DOHH2 (cell line): ENCODE measurements at regions not wholly inside any gene's neighbourhood (a gene's known extent, or its start where the extent isn't known, plus 50 kb on each side); places are given as distances from the start of the nearest gene placed in this dataset.

Experiments
- H3F3A ChIP-seq: fragments of 200-600 bp; sonication (generic), shearing (Covaris generic); 2 replicates; pipeline ENCODE4 v1.6.0; 2016; ENCODE audit warnings: antibody characterized with exemption, mild to moderate bottlenecking; ENCODE audit not compliant: control insufficient read depth, insufficient read depth
- H3K27ac ChIP-seq: fragments of 200-600 bp; sonication (generic); 2 replicates; pipeline ENCODE4 v1.5.1; 2014; ENCODE audit warnings: low read depth, mild to moderate bottlenecking, low read length, moderate library complexity
- H3K27me3 ChIP-seq: fragments of 200-600 bp; sonication (generic); 2 replicates; pipeline ENCODE4 v1.6.1; 2014; ENCODE audit warnings: mild to moderate bottlenecking, low read length, mixed read lengths; ENCODE audit not compliant: control insufficient read depth
- H3K36me3 ChIP-seq: fragments of 200-600 bp; sonication (generic); 2 replicates; pipeline ENCODE4 v1.6.1; 2014; ENCODE audit warnings: mild to moderate bottlenecking, low read length, moderate library complexity, mixed read lengths; ENCODE audit not compliant: control insufficient read depth
- H3K4me1 ChIP-seq: fragments of 200-600 bp; sonication (generic); 2 replicates; pipeline ENCODE4 v1.6.1; 2014; ENCODE audit warnings: mild to moderate bottlenecking, low read length, mixed read lengths; ENCODE audit not compliant: control insufficient read depth
- H3K4me2 ChIP-seq: fragments of 200-600 bp; sonication (generic); 2 replicates; pipeline ENCODE4 v1.6.0; 2014; ENCODE audit warnings: mild to moderate bottlenecking, low read length, moderate library complexity
- H3K4me3 ChIP-seq: fragments of 200-600 bp; sonication (generic); 2 replicates; pipeline ENCODE4 v1.5.1; 2014; ENCODE audit warnings: mild to moderate bottlenecking, low read length, mixed read lengths
- H3K79me2 ChIP-seq: fragments of 200-600 bp; sonication (generic); 2 replicates; pipeline ENCODE4 v1.6.1; 2014; ENCODE audit warnings: mild to moderate bottlenecking, low read length, mixed read lengths; ENCODE audit not compliant: control insufficient read depth
- H3K9me2 ChIP-seq: fragments of 200-600 bp; sonication (generic); replicated peaks from 2 replicates; pipeline ENCODE4 v1.6.1; 2014; ENCODE audit warnings: mild to moderate bottlenecking, low read length, mixed read lengths; ENCODE audit not compliant: control insufficient read depth
- H3K9me3 ChIP-seq: fragments of 200-600 bp; sonication (generic); 2 replicates; pipeline ENCODE4 v1.6.1; 2014; ENCODE audit warnings: antibody characterized with exemption, low read length, mixed read lengths; ENCODE audit not compliant: control insufficient read depth, insufficient read depth
- H4K20me1 ChIP-seq: fragments of 200-600 bp; sonication (generic); 2 replicates; pipeline ENCODE4 v1.6.0; 2014; ENCODE audit warnings: low read depth, mild to moderate bottlenecking, antibody characterized with exemption, low read length, moderate library complexity; ENCODE audit not compliant: control insufficient read depth, insufficient read depth
- CTCF ChIP-seq: fragments of 200-600 bp; sonication (generic); IDR thresholded peaks from one replicate; pipeline ENCODE4 v1.5.1; 2014; ENCODE audit warnings: antibody characterized with exemption, mild to moderate bottlenecking, low read depth, low read length; ENCODE audit not compliant: poor library complexity, severe bottlenecking
- EZH2phosphoT487 ChIP-seq: fragments of 200-600 bp; sonication (generic); IDR thresholded peaks from 2 replicates; pipeline ENCODE4 v1.6.1; 2017; ENCODE audit warnings: borderline replicate concordance, mild to moderate bottlenecking, antibody characterized with exemption, low read length, moderate library complexity, mixed read lengths

GRCh38 chr10:78150756-78151155 lies 117.1 kb downstream of the RPS24 start:
- Histone ChIP-seq H3K4me2 (no peak overlapping the region), H3K79me2 (no peaks in the 10 kb centered on the region), H4K20me1 (no peaks in the 10 kb centered on the region), H3K36me3 (no peaks in the 10 kb centered on the region), H3K9me2 (no peaks in the 10 kb centered on the region), H3K27me3 (no peaks in the 10 kb centered on the region), H3K4me3 (no peak overlapping the region), H3K4me1 (no peaks in the 10 kb centered on the region), H3K27ac (no peak overlapping the region), H3F3A (no peaks in the 10 kb centered on the region), H3K9me3 (no peaks in the 10 kb centered on the region)
- TF ChIP-seq CTCF (no peak), EZH2phosphoT487 (no peak)

GRCh38 chr10:78155722-78156121 lies 122.1 kb downstream of the RPS24 start:
- H3K36me3 ChIP-seq: no peaks in the 10 kb centered on the region
- peaks cover 6% of the 10 kb centered on the region; the same call in 1 of the 2 replicates for H3K27me3 ChIP-seq
- no peaks in the 10 kb centered on the region for H3K9me3 ChIP-seq
- no peaks in the 10 kb centered on the region for H3F3A ChIP-seq
- no peaks in the 10 kb centered on the region for H3K9me2 ChIP-seq
- no peak overlapping the region for H3K4me2 ChIP-seq
- no peak overlapping the region for H3K27ac ChIP-seq
- no peaks in the 10 kb centered on the region for H3K4me1 ChIP-seq
- no peaks in the 10 kb centered on the region for H4K20me1 ChIP-seq
- H3K4me3 ChIP-seq: no peak overlapping the region
- no peak for TF ChIP-seq CTCF
- no peak for TF ChIP-seq EZH2phosphoT487
- no peaks in the 10 kb centered on the region for H3K79me2 ChIP-seq

GRCh38 chr10:78160591-78160990 lies 126.9 kb downstream of the RPS24 start:
- no peaks in the 10 kb centered on the region for H3K4me1 ChIP-seq
- no peaks in the 10 kb centered on the region for H3K9me3 ChIP-seq
- TF ChIP-seq EZH2phosphoT487 (no peak), CTCF (no peak)
- H3K79me2 ChIP-seq: no peaks in the 10 kb centered on the region
- no peak overlapping the region for H3K4me3 ChIP-seq
- no peak overlapping the region for H3K4me2 ChIP-seq
- H3K27ac ChIP-seq: no peak overlapping the region
- no peaks in the 10 kb centered on the region for H4K20me1 ChIP-seq
- H3K9me2 ChIP-seq: no peaks in the 10 kb centered on the region
- H3K36me3 ChIP-seq: no peaks in the 10 kb centered on the region
- no peaks in the 10 kb centered on the region for H3F3A ChIP-seq
- peaks cover 6% of the 10 kb centered on the region; the same call in 1 of the 2 replicates for H3K27me3 ChIP-seq

GRCh38 chr10:78162853-78163252 lies 129.2 kb downstream of the RPS24 start:
- H3K27me3 ChIP-seq: no peaks in the 10 kb centered on the region
- no peaks in the 10 kb centered on the region for H3F3A ChIP-seq
- TF ChIP-seq CTCF (no peak), EZH2phosphoT487 (no peak)

More at GRCh38 chr10:78162853-78163252, 129.2 kb downstream of the RPS24 start:
- H4K20me1 ChIP-seq: no peaks in the 10 kb centered on the region
- H3K4me2 ChIP-seq: no peak overlapping the region
- no peaks in the 10 kb centered on the region for H3K79me2 ChIP-seq
- H3K9me2 ChIP-seq: no peaks in the 10 kb centered on the region
- H3K4me1 ChIP-seq: no peaks in the 10 kb centered on the region
- H3K9me3 ChIP-seq: no peaks in the 10 kb centered on the region
- no peak overlapping the region for H3K4me3 ChIP-seq
- H3K36me3 ChIP-seq: no peaks in the 10 kb centered on the region
- no peak overlapping the region for H3K27ac ChIP-seq
